GM12874 (cell line): ENCODE measurements at regions not wholly inside any gene's neighbourhood (a gene's known extent, or its start where the extent isn't known, plus 50 kb on each side); places are given as distances from the start of the nearest gene placed in this dataset.

ENCODE experiments used
- TF ChIP-seq, protein P1 (sequence below): IDR thresholded peaks from 2 replicates; pipeline ENCODE4 v1.5.1; 2011; ENCODE audit warnings: low read depth, mild to moderate bottlenecking, control low read depth, low read length, moderate library complexity; ENCODE audit not compliant: insufficient read depth

GRCh38 chr4:43680421-43680820 is 768.2 kb downstream of the KCTD8 start:
- TF ChIP-seq, protein P1, sequence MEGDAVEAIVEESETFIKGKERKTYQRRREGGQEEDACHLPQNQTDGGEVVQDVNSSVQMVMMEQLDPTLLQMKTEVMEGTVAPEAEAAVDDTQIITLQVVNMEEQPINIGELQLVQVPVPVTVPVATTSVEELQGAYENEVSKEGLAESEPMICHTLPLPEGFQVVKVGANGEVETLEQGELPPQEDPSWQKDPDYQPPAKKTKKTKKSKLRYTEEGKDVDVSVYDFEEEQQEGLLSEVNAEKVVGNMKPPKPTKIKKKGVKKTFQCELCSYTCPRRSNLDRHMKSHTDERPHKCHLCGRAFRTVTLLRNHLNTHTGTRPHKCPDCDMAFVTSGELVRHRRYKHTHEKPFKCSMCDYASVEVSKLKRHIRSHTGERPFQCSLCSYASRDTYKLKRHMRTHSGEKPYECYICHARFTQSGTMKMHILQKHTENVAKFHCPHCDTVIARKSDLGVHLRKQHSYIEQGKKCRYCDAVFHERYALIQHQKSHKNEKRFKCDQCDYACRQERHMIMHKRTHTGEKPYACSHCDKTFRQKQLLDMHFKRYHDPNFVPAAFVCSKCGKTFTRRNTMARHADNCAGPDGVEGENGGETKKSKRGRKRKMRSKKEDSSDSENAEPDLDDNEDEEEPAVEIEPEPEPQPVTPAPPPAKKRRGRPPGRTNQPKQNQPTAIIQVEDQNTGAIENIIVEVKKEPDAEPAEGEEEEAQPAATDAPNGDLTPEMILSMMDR, result no peak

GRCh38 chr4:43682551-43682950 is 766.1 kb downstream of the KCTD8 start:
- TF ChIP-seq, protein P1, result no peak

GRCh38 chr4:43690116-43690515 is 758.5 kb downstream of the KCTD8 start:
- TF ChIP-seq, protein P1, result no peak

GRCh38 chr4:43693876-43694275 is 754.7 kb downstream of the KCTD8 start:
- TF ChIP-seq, protein P1, result no peak

DNA sequence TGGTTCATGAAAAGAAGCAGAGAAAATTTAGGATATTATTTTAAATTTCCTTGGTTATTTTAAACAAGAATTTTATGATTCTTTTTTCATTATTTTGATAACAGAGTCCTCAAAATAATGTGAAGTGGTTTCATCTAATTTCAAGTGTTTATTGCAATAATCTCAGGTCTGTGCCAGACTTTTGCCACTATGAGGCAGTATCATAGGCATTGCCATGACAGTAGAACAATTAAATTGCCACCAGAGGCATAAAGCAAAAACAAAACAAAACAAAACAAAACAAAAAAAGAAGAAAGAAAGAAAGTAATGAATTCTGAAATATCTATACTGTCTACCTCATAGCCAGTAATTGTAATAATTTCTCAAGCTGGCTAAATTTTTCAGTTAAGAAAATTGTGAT is 739.2 kb downstream of the KCTD8 start:
- TF ChIP-seq, protein P1, result no peak

DNA sequence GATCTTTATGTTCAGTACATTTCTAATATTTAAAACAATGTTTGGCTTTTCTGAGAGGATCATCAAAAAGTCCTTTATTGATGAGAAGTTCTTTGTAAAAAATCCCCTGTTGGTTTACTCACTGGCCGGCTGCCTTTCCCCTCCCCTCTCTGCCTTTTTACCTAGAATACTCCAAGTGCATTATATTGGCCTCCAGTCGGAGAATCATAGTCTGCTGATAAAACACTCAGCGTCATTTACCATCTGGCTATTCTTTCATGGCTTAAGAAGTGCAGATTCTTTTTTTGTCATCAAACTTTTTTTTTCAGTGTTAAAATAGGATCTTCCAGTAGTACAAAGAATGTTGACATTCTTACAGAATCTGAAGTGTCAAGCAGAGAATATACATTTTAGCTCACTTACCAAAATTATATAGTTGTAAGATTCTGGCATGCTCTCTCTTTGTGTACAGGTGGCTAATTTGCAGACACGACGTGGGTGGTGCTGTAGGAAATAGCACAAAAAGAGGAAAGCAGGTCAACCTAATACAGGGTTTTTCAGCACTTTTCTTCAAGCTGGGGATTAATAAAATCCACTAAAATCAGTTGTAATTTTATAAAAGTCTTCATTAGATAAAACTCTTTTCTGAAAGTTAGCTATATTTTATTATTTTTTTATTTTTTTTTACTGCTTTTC is 731.8 kb downstream of the KCTD8 start:
- TF ChIP-seq, protein P1, result no peak

DNA sequence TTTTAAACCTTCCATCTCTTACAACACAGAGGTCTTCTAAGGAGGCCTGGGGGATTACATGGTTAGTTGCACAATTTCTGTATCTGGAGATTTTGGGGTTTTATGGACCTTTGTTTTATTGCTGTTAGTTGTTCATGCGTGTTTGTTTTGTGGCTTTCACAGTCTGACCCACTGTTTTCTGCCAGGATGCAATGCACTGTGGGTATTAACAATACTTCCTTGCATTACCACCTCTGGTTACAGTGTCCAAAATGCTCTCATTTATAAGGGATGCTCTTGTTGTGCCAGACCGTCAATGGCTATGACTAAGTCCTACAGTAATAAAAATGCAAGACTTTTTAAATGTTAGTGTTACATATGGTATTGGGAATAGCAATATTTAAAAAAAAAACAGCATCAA is 730.2 kb downstream of the KCTD8 start:
- TF ChIP-seq, protein P1, result no peak
